ENCODE measurements at regions not wholly inside any gene's neighbourhood (a gene's known extent, or its start where the extent isn't known, plus 50 kb on each side); places are given as distances from the start of the nearest gene placed in this dataset.

- Histone ChIP-seq H3K9me3 (ENCODE audit: control insufficient read depth, insufficient read depth, low read length) (no peaks in the 10 kb centered on the region), H3K4me1 (ENCODE audit: control insufficient read depth, insufficient read depth, low read length) (no peaks in the 10 kb centered on the region; the same call in none of the 2 replicates), H3K4me3 (ENCODE audit: low read length) (no peak overlapping the region), H3K27me3 (ENCODE audit: control insufficient read depth, insufficient read depth, low read length) (no peaks in the 10 kb centered on the region), H3K36me3 (ENCODE audit: control insufficient read depth, insufficient read depth, low read length) (no peaks in the 10 kb centered on the region), H3K27ac (ENCODE audit: low read length) (no peak overlapping the region)
- WGBS (ENCODE audit: insufficient coverage, insufficient read length), result no CpG with 5 or more reads among the region's 2 CpGs
- no peak for DNase-seq (ENCODE audit: low read depth, low spot score)
These were observed 151.9 kb downstream of the DMRTA2 start for GRCh38 chr1:50271337-50271736.

GRCh38 chr1:50270926-50271325, 152.3 kb downstream of the DMRTA2 start:
- no peaks in the 10 kb centered on the region for H3K27me3 ChIP-seq (ENCODE audit: control insufficient read depth, insufficient read depth, low read length)
- DNase-seq (ENCODE audit: low read depth, low spot score), result no peak
- no peaks in the 10 kb centered on the region for H3K36me3 ChIP-seq (ENCODE audit: control insufficient read depth, insufficient read depth, low read length)
- no peaks in the 10 kb centered on the region; the same call in none of the 2 replicates for H3K4me1 ChIP-seq (ENCODE audit: control insufficient read depth, insufficient read depth, low read length)
- no CpG with 5 or more reads among the region's 3 CpGs for WGBS (ENCODE audit: insufficient coverage, insufficient read length)
- no peak overlapping the region for H3K27ac ChIP-seq (ENCODE audit: low read length)
- no peaks in the 10 kb centered on the region for H3K9me3 ChIP-seq (ENCODE audit: control insufficient read depth, insufficient read depth, low read length)
- H3K4me3 ChIP-seq (ENCODE audit: low read length), result no peak overlapping the region

- DNase-seq (ENCODE audit: low read depth, low spot score), result no peak
- H3K9me3 ChIP-seq (ENCODE audit: control insufficient read depth, insufficient read depth, low read length), result no peaks in the 10 kb centered on the region
- no CpG with 5 or more reads among the region's 7 CpGs for WGBS (ENCODE audit: insufficient coverage, insufficient read length)
These were observed 155.2 kb downstream of the DMRTA2 start for GRCh38 chr1:50268049-50268448.

GRCh38 chr1:50266509-50266908, 156.7 kb downstream of the DMRTA2 start:
- no CpG with 5 or more reads among the region's 3 CpGs for WGBS (ENCODE audit: insufficient coverage, insufficient read length)
- no peaks in the 10 kb centered on the region; the same call in 1 of the 2 replicates for H3K4me1 ChIP-seq (ENCODE audit: control insufficient read depth, insufficient read depth, low read length)
- H3K27me3 ChIP-seq (ENCODE audit: control insufficient read depth, insufficient read depth, low read length), result no peaks in the 10 kb centered on the region
- H3K9me3 ChIP-seq (ENCODE audit: control insufficient read depth, insufficient read depth, low read length), result no peaks in the 10 kb centered on the region
- H3K27ac ChIP-seq (ENCODE audit: low read length), result no peak overlapping the region
- no peak for DNase-seq (ENCODE audit: low read depth, low spot score)
- H3K36me3 ChIP-seq (ENCODE audit: control insufficient read depth, insufficient read depth, low read length), result no peaks in the 10 kb centered on the region
- no peak overlapping the region for H3K4me3 ChIP-seq (ENCODE audit: low read length)

More at GRCh38 chr1:50268049-50268448, 155.2 kb downstream of the DMRTA2 start:
- no peak overlapping the region for H3K4me3 ChIP-seq (ENCODE audit: low read length)
- no peaks in the 10 kb centered on the region for H3K36me3 ChIP-seq (ENCODE audit: control insufficient read depth, insufficient read depth, low read length)
- H3K4me1 ChIP-seq (ENCODE audit: control insufficient read depth, insufficient read depth, low read length), result no peaks in the 10 kb centered on the region; the same call in 1 of the 2 replicates
- no peak overlapping the region for H3K27ac ChIP-seq (ENCODE audit: low read length)
- H3K27me3 ChIP-seq (ENCODE audit: control insufficient read depth, insufficient read depth, low read length), result no peaks in the 10 kb centered on the region

- H3K27ac ChIP-seq (ENCODE audit: low read length), result no peak overlapping the region
- WGBS (ENCODE audit: insufficient coverage, insufficient read length), result no CpG with 5 or more reads among the region's 3 CpGs
- H3K4me1 ChIP-seq (ENCODE audit: control insufficient read depth, insufficient read depth, low read length), result no peaks in the 10 kb centered on the region
- DNase-seq (ENCODE audit: low read depth, low spot score), result no peak
- H3K27me3 ChIP-seq (ENCODE audit: control insufficient read depth, insufficient read depth, low read length), result no peaks in the 10 kb centered on the region
- H3K4me3 ChIP-seq (ENCODE audit: low read length), result no peak overlapping the region
- no peaks in the 10 kb centered on the region for H3K36me3 ChIP-seq (ENCODE audit: control insufficient read depth, insufficient read depth, low read length)
- no peaks in the 10 kb centered on the region for H3K9me3 ChIP-seq (ENCODE audit: control insufficient read depth, insufficient read depth, low read length)
These were observed 157.1 kb downstream of the ELAVL4 start for GRCh38 chr1:50265790-50266314.

- Histone ChIP-seq H3K4me1 (ENCODE audit: control insufficient read depth, insufficient read depth, low read length) (no peaks in the 10 kb centered on the region), H3K4me3 (ENCODE audit: low read length) (no peak overlapping the region), H3K9me3 (ENCODE audit: control insufficient read depth, insufficient read depth, low read length) (no peaks in the 10 kb centered on the region), H3K36me3 (ENCODE audit: control insufficient read depth, insufficient read depth, low read length) (no peaks in the 10 kb centered on the region), H3K27ac (ENCODE audit: low read length) (no peak overlapping the region), H3K27me3 (ENCODE audit: control insufficient read depth, insufficient read depth, low read length) (no peaks in the 10 kb centered on the region)
- WGBS (ENCODE audit: insufficient coverage, insufficient read length), result no CpG with 5 or more reads among the region's 1 CpG
- DNase-seq (ENCODE audit: low read depth, low spot score), result no peak
These were observed 155.9 kb downstream of the ELAVL4 start for GRCh38 chr1:50264590-50264989.

- no peaks in the 10 kb centered on the region for H3K36me3 ChIP-seq (ENCODE audit: control insufficient read depth, insufficient read depth, low read length)
- no CpG with 5 or more reads among the region's 1 CpG for WGBS (ENCODE audit: insufficient coverage, insufficient read length)
These were observed 153.7 kb downstream of the ELAVL4 start for GRCh38 chr1:50262436-50262835.

GRCh38 chr1:50261951-50262350, 153.2 kb downstream of the ELAVL4 start:
- Histone ChIP-seq H3K4me1 (ENCODE audit: control insufficient read depth, insufficient read depth, low read length) (no peaks in the 10 kb centered on the region), H3K9me3 (ENCODE audit: control insufficient read depth, insufficient read depth, low read length) (no peaks in the 10 kb centered on the region), H3K36me3 (ENCODE audit: control insufficient read depth, insufficient read depth, low read length) (no peaks in the 10 kb centered on the region), H3K27me3 (ENCODE audit: control insufficient read depth, insufficient read depth, low read length) (no peaks in the 10 kb centered on the region), H3K4me3 (ENCODE audit: low read length) (no peak overlapping the region), H3K27ac (ENCODE audit: low read length) (no peak overlapping the region)
- DNase-seq (ENCODE audit: low read depth, low spot score), result no peak
- WGBS (ENCODE audit: insufficient coverage, insufficient read length), result no CpG with 5 or more reads among the region's 7 CpGs

More at GRCh38 chr1:50262436-50262835, 153.7 kb downstream of the ELAVL4 start:
- H3K27me3 ChIP-seq (ENCODE audit: control insufficient read depth, insufficient read depth, low read length), result no peaks in the 10 kb centered on the region
- no peaks in the 10 kb centered on the region for H3K4me1 ChIP-seq (ENCODE audit: control insufficient read depth, insufficient read depth, low read length)
- DNase-seq (ENCODE audit: low read depth, low spot score), result no peak
- H3K9me3 ChIP-seq (ENCODE audit: control insufficient read depth, insufficient read depth, low read length), result no peaks in the 10 kb centered on the region
- no peak overlapping the region for H3K27ac ChIP-seq (ENCODE audit: low read length)
- no peak overlapping the region for H3K4me3 ChIP-seq (ENCODE audit: low read length)

- Histone ChIP-seq H3K4me1 (ENCODE audit: control insufficient read depth, insufficient read depth, low read length) (no peaks in the 10 kb centered on the region), H3K27ac (ENCODE audit: low read length) (no peak overlapping the region), H3K27me3 (ENCODE audit: control insufficient read depth, insufficient read depth, low read length) (no peaks in the 10 kb centered on the region), H3K9me3 (ENCODE audit: control insufficient read depth, insufficient read depth, low read length) (no peaks in the 10 kb centered on the region), H3K36me3 (ENCODE audit: control insufficient read depth, insufficient read depth, low read length) (no peaks in the 10 kb centered on the region), H3K4me3 (ENCODE audit: low read length) (no peak overlapping the region)
- no CpG with 5 or more reads among the region's 2 CpGs for WGBS (ENCODE audit: insufficient coverage, insufficient read length)
- DNase-seq (ENCODE audit: low read depth, low spot score), result no peak
These were observed 149.4 kb downstream of the ELAVL4 start for GRCh38 chr1:50257940-50258685.

- Histone ChIP-seq H3K36me3 (ENCODE audit: control insufficient read depth, insufficient read depth, low read length) (no peaks in the 10 kb centered on the region), H3K27me3 (ENCODE audit: control insufficient read depth, insufficient read depth, low read length) (no peaks in the 10 kb centered on the region), H3K4me1 (ENCODE audit: control insufficient read depth, insufficient read depth, low read length) (peaks cover 3% of the 10 kb centered on the region; the same call in 1 of the 2 replicates), H3K9me3 (ENCODE audit: control insufficient read depth, insufficient read depth, low read length) (no peaks in the 10 kb centered on the region), H3K27ac (ENCODE audit: low read length) (no peak overlapping the region), H3K4me3 (ENCODE audit: low read length) (no peak overlapping the region)
- no peak for DNase-seq (ENCODE audit: low read depth, low spot score)
- no CpG with 5 or more reads among the region's 1 CpG for WGBS (ENCODE audit: insufficient coverage, insufficient read length)
These were observed 148.3 kb downstream of the ELAVL4 start for GRCh38 chr1:50257029-50257428.

All from iPS DF 6.9 (cell line).